Panc1 (cell line): ENCODE measurements at regions not wholly inside any gene's neighbourhood (a gene's known extent, or its start where the extent isn't known, plus 50 kb on each side); places are given as distances from the start of the nearest gene placed in this dataset.

Experiments used
- ATAC-seq: fragments of 200-7000 bp; cut with Tn5 transposase; 2 replicates; pipeline ENCODE4 v1.9.1; 2020; ENCODE audit warnings: mild to moderate bottlenecking, moderate library complexity
- BruUV-seq: library from RNA; stranded (reverse); fragments of 400-500 nt; replicated peaks from 2 replicates; lab custom pipeline; 2021; lab: Mats Ljungman, UMichigan
- CTCF ChIA-PET: fragments of 300-600 bp; sonication (Branson Sonifier 250); formaldehyde crosslinking; loops from one replicate; lab custom pipeline; 2022; ENCODE audit warnings: antibody characterized with exemption; lab: Charles Lee
- POLR2A ChIA-PET: fragments of 300-600 bp; sonication (Branson Sonifier 250); formaldehyde crosslinking; loops from one replicate; lab custom pipeline; 2022; ENCODE audit warnings: antibody characterized with exemption; lab: Charles Lee
- DNase-seq: peaks from one replicate; pipeline ENCODE4 v3.0.0-alpha.2; 2010; ENCODE audit warnings: low read depth, low spot score
- H3K27ac ChIP-seq: 2 replicates; pipeline ENCODE4 v1.5.1; 2011; ENCODE audit warnings: mild to moderate bottlenecking, low read length, inconsistent platforms
- H3K27me3 ChIP-seq: fragments of 200-500 bp; sonication (Bioruptor generic); 2 replicates; pipeline ENCODE4 v1.6.0; 2014; ENCODE audit warnings: low read length, inconsistent platforms; ENCODE audit not compliant: control insufficient read depth, insufficient read depth
- H3K36me3 ChIP-seq: fragments of 200-500 bp; sonication (Bioruptor generic); 2 replicates; pipeline ENCODE4 v1.5.1; 2014; ENCODE audit warnings: inconsistent platforms, mild to moderate bottlenecking, low read length, moderate library complexity; ENCODE audit not compliant: control insufficient read depth, insufficient read depth
- H3K4me1 ChIP-seq: 2 replicates; pipeline ENCODE4 v1.5.1; 2011; ENCODE audit warnings: inconsistent platforms, mild to moderate bottlenecking, low read length, moderate library complexity; ENCODE audit not compliant: control insufficient read depth, insufficient read depth
- H3K4me3 ChIP-seq, 2 experiments: 2 replicates each; pipeline ENCODE4 v1.5.1; 2011 to 2012; ENCODE audit warnings: low read depth in 2 of 2, low read length in 2 of 2, mild to moderate bottlenecking in 2 of 2, inconsistent platforms in 1 of 2, moderate library complexity in 1 of 2
- H3K9me3 ChIP-seq: fragments of 200-500 bp; sonication (Bioruptor generic); 2 replicates; pipeline ENCODE4 v1.5.1; 2014; ENCODE audit warnings: low read depth, mild to moderate bottlenecking, inconsistent platforms, low read length, moderate library complexity; ENCODE audit not compliant: control insufficient read depth, insufficient read depth
- POLR2AphosphoS5 ChIP-seq: IDR thresholded peaks from 2 replicates; pipeline ENCODE4 v1.6.1; 2012; ENCODE audit warnings: mild to moderate bottlenecking, low read depth, low read length, moderate library complexity
- REST ChIP-seq, 2 experiments: IDR thresholded peaks; 2 replicates each; pipeline ENCODE4 v1.6.1; 2011 to 2012; ENCODE audit warnings: low read depth in 2 of 2, control low read depth in 1 of 2, low read length in 1 of 2, mild to moderate bottlenecking in 1 of 2, moderate library complexity in 1 of 2; ENCODE audit not compliant: insufficient read depth in 1 of 2
- SIN3A ChIP-seq: IDR thresholded peaks from 2 replicates; pipeline ENCODE4 v1.6.1; 2012; ENCODE audit warnings: low read depth, mild to moderate bottlenecking, low read length, moderate library complexity, borderline replicate concordance; ENCODE audit not compliant: insufficient read depth
- TCF7L2 ChIP-seq: IDR thresholded peaks from 2 replicates; pipeline ENCODE4 v1.6.1; 2011; ENCODE audit warnings: mild to moderate bottlenecking, low read depth, low read length, inconsistent platforms
- in situ Hi-C: cut with HindIII; loops from 2 replicates; pipeline ENCODE4 v1.10.0; 2016; ENCODE audit warnings: low sequenced_read_pairs, low pct_unique_long_range_greater_than_20kb
- intact Hi-C: fragments of 100-400 bp; cut with micrococcal nuclease; formaldehyde crosslinking; loops from one replicate; pipeline ENCODE4 v1.10.0; 2022; ENCODE audit not compliant: unreplicated experiment
- TF ChIP-seq, protein P1 (sequence below): fragments of 450-650 bp; IDR thresholded peaks from 2 replicates; pipeline ENCODE4 v1.5.1; 2017; ENCODE audit warnings: mild to moderate bottlenecking

GRCh38 chr13:47603365-47603764 is 397.7 kb downstream of the SUCLA2 start:
- H3K27me3 ChIP-seq, result no peaks in the 10 kb centered on the region
- ATAC-seq (no peak), DNase-seq (no peak)
- H3K4me3 ChIP-seq, result no peak overlapping the region
- intact Hi-C loops (no loop called here), in situ Hi-C loops (no loop called here)
- ChIA-PET POLR2A (no interaction called here), CTCF (no interaction called here)
- H3K36me3 ChIP-seq, result no peaks in the 10 kb centered on the region
- no peak overlapping the region for H3K27ac ChIP-seq
- BruUV-seq, result no TSS peak
- no peak for TF ChIP-seq SIN3A
- TF ChIP-seq REST (IDR thresholded peaks at IDR 0.05; ENCODE audit: insufficient read depth in 1 of 2, low read depth in 2 of 2, low read length in 1 of 2), result no peak
- TF ChIP-seq TCF7L2, result no peak
- TF ChIP-seq, protein P1, sequence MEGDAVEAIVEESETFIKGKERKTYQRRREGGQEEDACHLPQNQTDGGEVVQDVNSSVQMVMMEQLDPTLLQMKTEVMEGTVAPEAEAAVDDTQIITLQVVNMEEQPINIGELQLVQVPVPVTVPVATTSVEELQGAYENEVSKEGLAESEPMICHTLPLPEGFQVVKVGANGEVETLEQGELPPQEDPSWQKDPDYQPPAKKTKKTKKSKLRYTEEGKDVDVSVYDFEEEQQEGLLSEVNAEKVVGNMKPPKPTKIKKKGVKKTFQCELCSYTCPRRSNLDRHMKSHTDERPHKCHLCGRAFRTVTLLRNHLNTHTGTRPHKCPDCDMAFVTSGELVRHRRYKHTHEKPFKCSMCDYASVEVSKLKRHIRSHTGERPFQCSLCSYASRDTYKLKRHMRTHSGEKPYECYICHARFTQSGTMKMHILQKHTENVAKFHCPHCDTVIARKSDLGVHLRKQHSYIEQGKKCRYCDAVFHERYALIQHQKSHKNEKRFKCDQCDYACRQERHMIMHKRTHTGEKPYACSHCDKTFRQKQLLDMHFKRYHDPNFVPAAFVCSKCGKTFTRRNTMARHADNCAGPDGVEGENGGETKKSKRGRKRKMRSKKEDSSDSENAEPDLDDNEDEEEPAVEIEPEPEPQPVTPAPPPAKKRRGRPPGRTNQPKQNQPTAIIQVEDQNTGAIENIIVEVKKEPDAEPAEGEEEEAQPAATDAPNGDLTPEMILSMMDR, result no peak
- no peak for TF ChIP-seq POLR2AphosphoS5
- H3K4me1 ChIP-seq, result no peaks in the 10 kb centered on the region
- no peaks in the 10 kb centered on the region for H3K9me3 ChIP-seq

DNA sequence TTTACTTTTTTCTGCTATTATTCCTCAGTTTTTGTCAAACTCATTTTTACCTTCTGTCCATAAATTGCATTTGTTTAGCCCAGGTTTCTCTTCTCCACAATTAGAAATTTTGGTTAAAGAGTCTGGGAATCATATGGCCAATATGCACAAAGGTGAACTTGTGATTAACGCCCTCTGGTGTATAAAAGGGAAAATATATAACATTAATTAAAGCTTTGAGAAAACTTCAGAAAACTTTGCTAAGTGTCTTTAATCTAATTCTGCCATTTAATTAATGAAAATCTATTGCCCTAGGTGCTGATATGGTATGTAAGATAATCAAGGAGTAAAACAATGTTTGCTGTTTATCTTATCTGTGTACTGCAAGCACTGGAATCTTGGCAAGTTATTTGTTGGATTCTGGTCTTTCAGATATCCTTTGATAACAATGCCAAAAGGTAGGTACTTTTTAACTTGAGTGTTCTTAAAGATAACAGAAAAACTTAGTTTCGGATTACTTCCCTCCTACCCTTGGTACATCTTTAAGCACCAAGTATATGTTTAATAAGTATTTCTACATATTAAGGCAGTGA is 402.6 kb downstream of the SUCLA2 start:
- DNase-seq (no peak), ATAC-seq (no peak)
- POLR2A ChIA-PET, result no interaction called here
- Histone ChIP-seq H3K4me3 (no peak overlapping the region), H3K27ac (no peak overlapping the region), H3K27me3 (no peaks in the 10 kb centered on the region), H3K4me1 (no peaks in the 10 kb centered on the region), H3K9me3 (no peaks in the 10 kb centered on the region), H3K36me3 (no peaks in the 10 kb centered on the region)
- no peak for TF ChIP-seq REST (IDR thresholded peaks at IDR 0.05; ENCODE audit: insufficient read depth in 1 of 2, low read depth in 2 of 2, low read length in 1 of 2)
- no peak for TF ChIP-seq TCF7L2
- TF ChIP-seq SIN3A, result no peak
- TF ChIP-seq, protein P1, result no peak; the same call in 1 of the 2 replicates
- no peak for TF ChIP-seq POLR2AphosphoS5
- no TSS peak for BruUV-seq
- intact Hi-C loops, result no loop called here
- in situ Hi-C loops, result no loop called here
- CTCF ChIA-PET, result no interaction called here
